Esophagus muscularis mucosa (tissue), 4 donors: ENCODE measurements at regions not wholly inside any gene's neighbourhood (a gene's known extent, or its start where the extent isn't known, plus 50 kb on each side); places are given as distances from the start of the nearest gene placed in this dataset.
"Not testable (repeated sequence)": the region's sequence is repeated elsewhere in the genome, so short reads cannot be mapped to it uniquely, and the experiment has no call there.

Experiments used
- DNase-seq: peaks from one replicate; pipeline ENCODE4 v3.0.0-alpha.2; 2017; ENCODE audit errors: extremely low spot score
- H3K27ac ChIP-seq, 4 donors: fragments of 200-600 bp; sonication (generic); replicated peaks in 1 of 4; 1 replicate in 3 of 4; 2 replicates in 1 of 4; pipeline ENCODE4 v1.5.1; 2016 to 2019; ENCODE audit warnings: mild to moderate bottlenecking in 1 of 4
- H3K27me3 ChIP-seq, 4 donors: fragments of 200-600 bp; sonication (generic); one replicate each; pipeline versions ENCODE4 v1.5.1 to v1.6.0; 2016 to 2019
- H3K36me3 ChIP-seq, 4 donors: fragments of 200-600 bp; sonication (generic); one replicate each; pipeline ENCODE4 v1.5.1; 2016 to 2019
- H3K4me1 ChIP-seq, 4 donors: fragments of 200-600 bp; sonication (generic); one replicate each; pipeline ENCODE4 v1.5.1; 2016 to 2019
- H3K4me3 ChIP-seq, 4 donors: fragments of 200-600 bp; sonication (generic); 1 replicate in 2 of 4; 2 replicates in 2 of 4; pipeline ENCODE4 v1.5.1; 2016 to 2019; ENCODE audit warnings: mild to moderate bottlenecking in 4 of 4, moderate library complexity in 1 of 4
- H3K9me3 ChIP-seq, 4 donors: fragments of 200-600 bp; sonication (generic); 1 replicate in 3 of 4; 2 replicates in 1 of 4; pipeline ENCODE4 v1.5.1; 2016 to 2019
- CTCF ChIP-seq, 3 experiments: fragments of 200-600 bp in 2 of 3; fragments of 450-650 bp in 1 of 3; sonication (generic) in 2 of 3; IDR thresholded peaks; one replicate each; pipeline ENCODE4 v1.5.1; 2017 to 2019; ENCODE audit warnings: antibody characterized with exemption in 3 of 3, mild to moderate bottlenecking in 2 of 3, moderate library complexity in 1 of 3
- EP300 ChIP-seq: sonication (generic); formaldehyde crosslinking; IDR thresholded peaks from one replicate; pipeline ENCODE4 v1.6.1; 2017; ENCODE audit warnings: antibody characterized with exemption
- POLR2A ChIP-seq: fragments of 450-650 bp; IDR thresholded peaks from one replicate; pipeline ENCODE4 v1.6.1; 2017; ENCODE audit warnings: antibody characterized with exemption, moderate library complexity, mild to moderate bottlenecking, low read depth
- POLR2AphosphoS5 ChIP-seq, 2 donors: sonication (generic); formaldehyde crosslinking; IDR thresholded peaks; one replicate each; pipeline ENCODE4 v1.6.1; 2017; ENCODE audit warnings: antibody characterized with exemption in 2 of 2
- WGBS: methylation state at CpG from one replicate; pipeline ENCODE4 v1.1.5; 2018; 5-methylcytosine and 5-hydroxymethylcytosine counted together
- intact Hi-C: fragments of 100-400 bp; cut with DNase I; formaldehyde crosslinking; loops from one replicate; pipeline ENCODE4 v1.15.1; 2023

- no peak overlapping the region for H3K4me3 ChIP-seq
- no peak for DNase-seq
- intact Hi-C loops: no loop called here
- H3K36me3 ChIP-seq: no peaks in the 10 kb centered on the region
- peaks cover 0 to 15% (median 6%) of the 10 kb centered on the region in 4 donors for H3K9me3 ChIP-seq
- 72% methylated on average over 3 of the region's 3 CpGs for WGBS
- H3K27me3 ChIP-seq: no peaks in the 10 kb centered on the region
- no peak overlapping the region for H3K27ac ChIP-seq
- no peak for TF ChIP-seq POLR2AphosphoS5 (IDR thresholded peaks at IDR 0.05)
- TF ChIP-seq EP300: no peak
- TF ChIP-seq CTCF (IDR thresholded peaks at IDR 0.05): no peak
- TF ChIP-seq POLR2A: no peak
- H3K4me1 ChIP-seq: peaks cover 0 to 4% (median 1%) of the 10 kb centered on the region in 4 donors
Measured at GRCh38 chr10:91096274-91096673, 124.2 kb upstream of the PCGF5 start.

- Histone ChIP-seq H3K9me3 (peaks cover 0 to 15% (median 6%) of the 10 kb centered on the region in 4 donors), H3K27me3 (no peaks in the 10 kb centered on the region), H3K27ac (no peak overlapping the region), H3K4me1 (no peaks in the 10 kb centered on the region), H3K36me3 (no peaks in the 10 kb centered on the region), H3K4me3 (no peak overlapping the region)
- intact Hi-C loops: no loop called here
- no peak for TF ChIP-seq POLR2AphosphoS5 (IDR thresholded peaks at IDR 0.05)
- no peak for TF ChIP-seq CTCF (IDR thresholded peaks at IDR 0.05)
- no peak for TF ChIP-seq EP300
- TF ChIP-seq POLR2A: no peak
- no peak for DNase-seq
Measured at GRCh38 chr10:91097313-91097712, 123.2 kb upstream of the PCGF5 start.

GRCh38 chr10:91098021-91098420, 122.4 kb upstream of the PCGF5 start:
- peaks cover 0 to 15% (median 6%) of the 10 kb centered on the region in 4 donors for H3K9me3 ChIP-seq
- 94% methylated on average over 2 of the region's 2 CpGs for WGBS
- H3K4me3 ChIP-seq, H3K27ac ChIP-seq, H3K4me1 ChIP-seq, H3K36me3 ChIP-seq, DNase-seq, intact Hi-C loops, H3K27me3 ChIP-seq: not testable (repeated sequence)

- no peaks in the 10 kb centered on the region for H3K36me3 ChIP-seq
- TF ChIP-seq EP300 (no peak), POLR2AphosphoS5 (IDR thresholded peaks at IDR 0.05) (no peak), POLR2A (no peak), CTCF (IDR thresholded peaks at IDR 0.05) (no peak)
- no peak overlapping the region for H3K4me3 ChIP-seq
- H3K4me1 ChIP-seq: peaks cover 0 to 4% (median 0%) of the 10 kb centered on the region in 4 donors
- intact Hi-C loops: no loop called here
- H3K9me3 ChIP-seq: peaks cover 0 to 5% (median 0%) of the 10 kb centered on the region in 4 donors
- DNase-seq: no peak
- 64% methylated on average over 5 of the region's 5 CpGs for WGBS
- no peak overlapping the region for H3K27ac ChIP-seq
- H3K27me3 ChIP-seq: no peaks in the 10 kb centered on the region
Measured at GRCh38 chr10:91103384-91104192, 116.9 kb upstream of the PCGF5 start.

GRCh38 chr10:91104193-91105041, 116.0 kb upstream of the PCGF5 start:
- intact Hi-C loops: no loop called here
- peaks cover 0 to 5% (median 0%) of the 10 kb centered on the region in 4 donors for H3K9me3 ChIP-seq
- no peaks in the 10 kb centered on the region for H3K36me3 ChIP-seq
- DNase-seq: no peak
- TF ChIP-seq POLR2AphosphoS5 (IDR thresholded peaks at IDR 0.05) (no peak), CTCF (IDR thresholded peaks at IDR 0.05) (no peak), POLR2A (no peak)
- no peak overlapping the region for H3K4me3 ChIP-seq
- peaks cover 0 to 4% (median 0%) of the 10 kb centered on the region in 4 donors for H3K4me1 ChIP-seq
- 58% methylated on average over 12 of the region's 13 CpGs for WGBS
- no peaks in the 10 kb centered on the region for H3K27me3 ChIP-seq
- no peak overlapping the region for H3K27ac ChIP-seq
